Activated CD4-positive, alpha-beta T cell treated with anti-CD3 and anti-CD28 coated beads for 24 hours (primary cell): ENCODE measurements at regions not wholly inside any gene's neighbourhood (a gene's known extent, or its start where the extent isn't known, plus 50 kb on each side); places are given as distances from the start of the nearest gene placed in this dataset.

Source experiments
- DNase-seq, 2 donors: peaks; one replicate each; pipeline ENCODE4 v3.0.0-alpha.2; 2020; ENCODE audit warnings: low read depth in 2 of 2

- DNase-seq = no peak
These were observed 383.0 kb upstream of the RARB start for GRCh38 chr3:25044762-25045710.

DNA sequence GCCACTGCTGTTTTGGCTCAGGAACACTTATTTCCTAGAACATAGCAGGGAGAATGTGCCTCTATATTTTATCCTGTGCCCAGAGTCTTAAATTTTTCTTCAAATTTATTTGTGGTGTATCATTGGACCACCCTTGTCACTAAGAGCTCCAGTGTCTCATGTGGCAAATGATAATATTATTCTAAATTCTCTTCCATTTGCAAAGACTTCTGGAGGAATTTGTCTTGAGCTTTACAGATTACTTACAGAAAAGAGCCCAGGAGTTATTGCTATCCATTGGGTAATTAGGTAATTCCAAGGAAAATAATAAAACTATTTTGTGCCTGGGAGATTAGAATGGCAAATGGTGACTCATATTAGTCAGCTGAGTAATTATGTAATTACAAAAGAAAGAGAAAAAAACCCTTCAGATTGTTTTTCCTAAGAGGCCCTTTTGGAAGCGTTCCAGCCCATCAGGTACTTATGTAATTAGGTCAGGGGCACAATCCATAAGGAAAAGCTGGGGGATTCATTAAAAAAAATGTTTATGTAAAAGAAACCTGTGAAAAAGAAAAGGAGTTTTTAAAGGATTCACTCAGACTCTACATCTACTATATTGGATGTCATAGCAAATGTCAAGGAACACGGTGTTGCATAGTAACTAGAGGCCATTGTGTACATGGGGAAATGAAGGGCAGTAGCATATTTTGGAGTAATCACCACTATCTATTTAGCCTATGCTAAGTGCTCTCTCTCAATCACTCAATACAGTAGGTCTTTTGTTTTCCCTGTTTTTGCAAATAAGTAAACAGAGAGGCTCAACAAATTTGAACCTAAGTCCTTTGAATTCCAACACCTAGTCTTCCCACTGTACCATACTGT is 380.9 kb upstream of the RARB start:
- no peak for DNase-seq

- no peak for DNase-seq
These were observed 378.8 kb upstream of the RARB start for GRCh38 chr3:25049304-25049703.

GRCh38 chr3:25053360-25053759 is 374.7 kb upstream of the RARB start:
- DNase-seq = no peak

GRCh38 chr3:25056036-25056755 is 371.9 kb upstream of the RARB start:
- DNase-seq = no peak

GRCh38 chr3:25056803-25057351 is 371.2 kb upstream of the RARB start:
- DNase-seq = no peak

DNA sequence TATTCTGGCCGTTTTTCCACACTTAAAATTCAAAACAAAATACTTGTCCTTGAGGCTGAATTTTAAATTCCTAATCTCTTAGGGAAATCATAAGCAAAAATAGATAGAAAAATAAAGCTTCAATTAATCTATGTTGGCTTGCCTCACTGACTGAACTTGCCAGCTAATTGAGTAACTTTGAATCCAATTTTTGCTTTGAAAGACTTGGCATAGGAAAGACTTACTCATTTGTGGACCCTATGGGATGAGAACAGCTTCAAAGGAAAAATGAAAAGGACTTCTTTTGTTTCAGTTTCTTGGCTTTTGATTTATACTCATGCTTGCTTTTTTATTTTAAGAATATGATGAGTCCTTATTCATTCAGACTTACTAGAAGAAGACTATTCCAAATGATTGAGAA is 370.7 kb upstream of the RARB start:
- no peak for DNase-seq

- no peak for DNase-seq
These were observed 363.4 kb upstream of the RARB start for GRCh38 chr3:25064681-25065080.

DNA sequence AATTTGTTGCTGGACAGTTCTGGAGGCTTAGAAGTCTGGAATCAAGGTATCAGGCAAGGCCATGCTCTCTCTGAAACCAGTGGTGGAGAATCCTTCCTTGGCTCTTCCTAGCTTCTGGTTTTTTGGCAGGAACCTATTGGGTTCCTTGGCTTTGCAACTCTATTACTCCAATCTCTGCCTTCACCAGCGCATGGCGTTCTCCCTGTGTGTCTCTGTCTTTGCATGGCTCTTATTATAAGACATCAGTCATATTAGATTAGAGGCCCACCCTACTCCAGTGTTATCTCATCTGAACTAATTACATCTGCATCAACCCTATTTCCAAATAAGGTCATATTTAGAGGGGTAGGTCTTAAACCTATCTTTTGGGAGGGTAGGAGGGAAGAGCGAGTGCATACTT is 358.1 kb upstream of the RARB start:
- no peak for DNase-seq

DNA sequence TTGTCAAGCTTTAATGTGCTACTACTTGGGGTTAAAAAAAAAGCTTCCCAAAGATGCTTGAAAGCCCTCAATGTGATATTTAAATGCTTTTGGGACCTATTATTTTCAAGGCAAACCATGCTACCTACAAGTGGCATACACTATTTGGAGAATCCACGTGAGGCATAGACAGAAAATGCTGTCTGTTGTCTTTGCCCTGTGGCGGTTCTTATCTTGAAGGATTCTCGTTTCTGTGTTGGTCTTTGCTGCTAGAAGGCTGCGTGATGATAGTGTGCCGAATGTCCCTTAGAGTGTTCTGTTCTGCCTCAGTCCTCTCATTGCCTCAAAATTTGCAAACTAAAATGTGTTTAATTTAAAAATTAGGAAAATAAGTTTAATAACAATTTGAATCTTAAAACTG is 356.2 kb upstream of the RARB start:
- no peak for DNase-seq

DNA sequence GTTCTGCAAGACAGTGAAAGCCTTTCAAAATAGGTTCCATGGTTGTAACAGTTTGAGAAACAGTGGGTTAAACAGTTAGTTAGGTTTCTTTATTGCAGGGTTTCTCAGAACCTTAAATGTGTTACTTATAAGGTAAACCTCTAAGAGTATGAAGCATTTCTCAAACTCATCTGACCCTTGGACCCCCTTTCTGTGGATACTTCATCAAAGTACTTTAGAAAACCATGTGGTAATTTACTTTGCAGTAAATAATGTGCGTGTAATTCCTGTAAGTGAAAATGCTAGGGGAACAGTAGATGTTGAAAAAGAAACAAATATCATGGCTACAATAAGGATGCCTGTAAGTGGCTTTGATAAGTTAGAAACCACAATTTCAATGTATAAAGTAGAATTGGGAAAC is 354.6 kb upstream of the RARB start:
- DNase-seq = no peak

- DNase-seq = no peak
These were observed 353.9 kb upstream of the RARB start for GRCh38 chr3:25074149-25074548.

DNA sequence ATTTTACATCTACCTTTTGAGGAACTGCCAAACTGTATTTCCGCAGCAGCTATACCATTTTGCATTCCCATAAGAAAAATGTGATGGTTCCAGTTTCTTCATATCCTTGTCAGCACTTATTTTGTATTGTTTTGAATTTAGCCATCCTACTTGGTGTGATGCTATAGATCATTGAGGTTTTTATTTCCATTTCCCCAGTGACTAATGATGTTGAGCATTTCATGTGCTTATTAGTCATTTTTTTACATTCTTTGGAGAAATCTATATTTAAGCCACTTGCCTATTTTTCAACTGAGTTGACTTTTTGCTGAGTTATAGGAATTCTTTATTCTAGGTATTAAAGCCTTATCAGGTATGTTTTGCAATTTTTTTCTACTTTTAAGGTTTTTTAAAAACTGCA is 347.6 kb upstream of the RARB start:
- DNase-seq = no peak

GRCh38 chr3:25084016-25084415 is 344.0 kb upstream of the RARB start:
- DNase-seq = no peak

DNA sequence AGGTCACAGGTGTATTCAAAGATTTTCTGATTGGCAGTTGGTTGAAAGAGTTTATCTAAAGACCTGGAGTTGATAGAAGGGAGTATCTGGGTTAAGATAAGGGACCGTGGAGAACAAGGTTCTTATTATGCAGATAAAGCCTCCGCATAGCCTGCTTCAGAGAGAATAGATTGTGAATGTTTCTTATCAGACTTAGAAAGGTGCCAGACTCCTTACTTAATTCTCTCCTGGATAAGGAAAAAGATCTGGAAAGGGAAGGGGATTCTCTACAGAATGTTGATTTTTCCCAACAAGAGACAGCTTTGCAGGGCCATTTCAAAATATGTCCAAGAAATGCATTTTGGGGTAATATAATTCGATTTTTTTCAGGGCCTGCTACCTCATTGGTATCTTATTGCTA is 341.3 kb upstream of the RARB start:
- DNase-seq = no peak

- no peak for DNase-seq
These were observed 339.8 kb upstream of the RARB start for GRCh38 chr3:25088284-25088683.

DNA sequence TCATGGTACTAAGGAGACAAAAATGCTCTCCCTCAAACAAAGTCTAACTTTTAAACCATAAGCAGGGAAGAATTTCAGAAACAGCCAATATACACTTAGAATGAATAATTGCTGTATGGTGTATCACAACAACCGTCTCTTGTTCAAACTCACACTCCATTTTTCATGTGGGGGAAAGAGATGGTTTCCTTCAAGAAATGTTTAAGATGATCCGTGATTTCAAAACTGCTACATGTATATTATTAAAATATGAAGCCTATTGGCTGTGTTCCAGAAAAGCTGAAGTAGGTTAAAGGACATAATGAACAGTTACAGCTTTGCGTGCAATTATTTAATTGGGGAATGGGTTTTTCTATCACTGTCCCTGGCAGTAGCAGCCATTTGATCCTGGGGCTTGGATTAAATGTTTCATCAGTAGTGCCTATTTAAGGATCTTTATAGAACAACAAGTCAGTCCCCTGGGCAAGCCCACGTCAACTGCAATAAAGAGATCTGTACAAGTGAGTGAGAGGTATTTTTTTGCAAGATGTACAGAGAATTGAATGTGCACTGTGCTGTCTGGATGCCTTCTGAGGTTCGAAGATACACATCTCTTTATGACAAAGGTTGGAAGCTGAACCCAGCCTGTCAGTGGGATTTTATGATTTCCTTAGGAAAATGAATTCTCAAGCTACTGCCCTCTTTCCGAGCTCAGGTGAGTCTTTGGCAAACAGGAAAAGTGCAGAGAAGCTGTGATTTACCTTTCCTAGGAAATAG is 337.2 kb upstream of the RARB start:
- DNase-seq = no peak

GRCh38 chr3:25091934-25092333 is 336.1 kb upstream of the RARB start:
- DNase-seq = no peak

GRCh38 chr3:25094932-25095685 is 333.0 kb upstream of the RARB start:
- DNase-seq = no peak

DNA sequence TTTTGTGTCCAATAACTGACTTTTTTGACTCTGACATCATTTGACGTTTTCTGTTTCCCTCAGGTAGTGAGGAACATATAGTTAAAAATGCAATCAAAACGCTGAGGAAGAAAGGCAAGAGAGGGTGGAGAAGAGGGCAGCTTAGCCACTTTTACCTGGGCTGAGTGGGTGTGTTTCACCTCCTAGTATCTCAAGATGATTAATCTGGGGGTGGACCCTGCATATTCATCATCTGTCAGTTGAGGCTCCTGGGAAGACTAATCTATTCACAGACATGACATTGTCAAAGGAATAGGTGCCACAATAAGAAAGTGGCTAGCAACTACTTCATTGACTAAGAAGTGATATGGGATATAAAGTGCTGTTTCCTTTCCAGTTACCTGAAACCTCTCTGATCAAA is 331.5 kb upstream of the RARB start:
- DNase-seq = no peak
